WTC11 (cell line): ENCODE measurements at regions not wholly inside any gene's neighbourhood (a gene's known extent, or its start where the extent isn't known, plus 50 kb on each side); places are given as distances from the start of the nearest gene placed in this dataset.

Experiments used
- ATAC-seq: fragments of 200-7000 bp; cut with Tn5 transposase; 2 replicates; pipeline ENCODE4 v1.10.0; 2021; ENCODE audit warnings: mild to moderate bottlenecking, moderate library complexity
- CTCF ChIA-PET: fragments of 300-600 bp; sonication (Branson Sonifier 250); formaldehyde crosslinking; loops from one replicate; lab custom pipeline; 2021; ENCODE audit warnings: antibody characterized with exemption; lab: Charles Lee
- POLR2A ChIA-PET: fragments of 350-600 bp; sonication (Branson Sonifier 250); formaldehyde crosslinking; loops from one replicate; lab custom pipeline; 2021; ENCODE audit warnings: antibody characterized with exemption; lab: Charles Lee
- DNase-seq: peaks from one replicate; pipeline ENCODE4 v3.0.0; 2021; ENCODE audit warnings: low spot score
- H3K27ac Mint-ChIP-seq: 2 replicates; pipeline ENCODE4 v1.8.0; 2021; ENCODE audit warnings: mixed read lengths
- H3K27me3 Mint-ChIP-seq: 2 replicates; pipeline ENCODE4 v1.8.0; 2021; ENCODE audit warnings: low read depth, mild to moderate bottlenecking, moderate library complexity, mixed read lengths
- H3K36me3 Mint-ChIP-seq: 2 replicates; pipeline ENCODE4 v1.8.0; 2021; ENCODE audit warnings: mixed read lengths
- H3K4me1 Mint-ChIP-seq: 2 replicates; pipeline ENCODE4 v1.8.0; 2022; ENCODE audit warnings: mixed read lengths
- H3K4me3 Mint-ChIP-seq: 2 replicates; pipeline ENCODE4 v1.8.0; 2021; ENCODE audit warnings: mild to moderate bottlenecking, moderate library complexity, mixed read lengths
- H3K9me3 Mint-ChIP-seq: 2 replicates; pipeline ENCODE4 v1.8.0; 2021; ENCODE audit warnings: mixed read lengths
- EMX1 ChIP-seq: fragments of 250-450 bp; sonication (Bioruptor Pico); IDR thresholded peaks from 2 replicates; pipeline ENCODE4 v1.8.0; 2021; ENCODE audit warnings: mild to moderate bottlenecking
- ESRRA ChIP-seq: sonication (generic); formaldehyde crosslinking; IDR thresholded peaks from 2 replicates; pipeline ENCODE4 v1.8.1; 2022; ENCODE audit warnings: mild to moderate bottlenecking, missing genetic modification reagents, borderline replicate concordance
- KAT7 ChIP-seq: sonication (generic); formaldehyde crosslinking; IDR thresholded peaks from 2 replicates; pipeline ENCODE4 v1.8.1; 2023; ENCODE audit warnings: missing genetic modification reagents, mild to moderate bottlenecking, borderline replicate concordance
- MXD4 ChIP-seq: fragments of 250-450 bp; sonication (Bioruptor Pico); IDR thresholded peaks from 2 replicates; pipeline ENCODE4 v1.8.0; 2021; ENCODE audit warnings: mild to moderate bottlenecking, moderate library complexity, borderline replicate concordance
- MYBL2 ChIP-seq: sonication (generic); formaldehyde crosslinking; IDR thresholded peaks from 2 replicates; pipeline ENCODE4 v1.8.1; 2023; ENCODE audit warnings: mild to moderate bottlenecking, moderate library complexity, missing genetic modification reagents
- NFATC4 ChIP-seq: fragments of 250-450 bp; sonication (Bioruptor Pico); IDR thresholded peaks from 2 replicates; pipeline ENCODE4 v1.9.0; 2021; ENCODE audit warnings: mild to moderate bottlenecking
- NR3C1 ChIP-seq: sonication (generic); formaldehyde crosslinking; conservative IDR thresholded peaks from 2 replicates; pipeline ENCODE4 v1.8.1; 2023; ENCODE audit warnings: low read depth, mild to moderate bottlenecking, missing genetic modification reagents
- PRRX2 ChIP-seq: fragments of 250-450 bp; sonication (Bioruptor Pico); IDR thresholded peaks from 2 replicates; pipeline ENCODE4 v1.8.0; 2021; ENCODE audit warnings: mild to moderate bottlenecking
- SOX15 ChIP-seq: fragments of 250-450 bp; sonication (Bioruptor Pico); IDR thresholded peaks from 2 replicates; pipeline ENCODE4 v1.9.0; 2021; ENCODE audit warnings: mild to moderate bottlenecking
- TEAD4 ChIP-seq: sonication (generic); formaldehyde crosslinking; IDR thresholded peaks from 2 replicates; pipeline ENCODE4 v1.8.0; 2022; ENCODE audit warnings: mild to moderate bottlenecking, missing genetic modification reagents
- ZNF121 ChIP-seq: sonication (generic); formaldehyde crosslinking; IDR thresholded peaks from 2 replicates; pipeline ENCODE4 v1.8.0; 2023; ENCODE audit warnings: missing genetic modification reagents
- ZNF232 ChIP-seq: sonication (generic); formaldehyde crosslinking; IDR thresholded peaks from 2 replicates; pipeline ENCODE4 v1.8.0; 2022; ENCODE audit warnings: mild to moderate bottlenecking, missing genetic modification reagents
- ZNF317 ChIP-seq: sonication (generic); formaldehyde crosslinking; IDR thresholded peaks from 2 replicates; pipeline ENCODE4 v1.8.1; 2023; ENCODE audit warnings: low read depth, mild to moderate bottlenecking, moderate library complexity, missing genetic modification reagents, borderline replicate concordance
- ZNF396 ChIP-seq: fragments of 250-450 bp; sonication (Bioruptor Pico); IDR thresholded peaks from 2 replicates; pipeline ENCODE4 v1.8.0; 2021; ENCODE audit warnings: mild to moderate bottlenecking, moderate library complexity, borderline replicate concordance
- ZNF423 ChIP-seq: fragments of 250-450 bp; sonication (Bioruptor Pico); IDR thresholded peaks from 2 replicates; pipeline ENCODE4 v2.1.2; 2022; ENCODE audit warnings: mild to moderate bottlenecking, moderate library complexity
- TF ChIP-seq, protein P1 (sequence below): fragments of 250-450 bp; sonication (Bioruptor Pico); IDR thresholded peaks from 2 replicates; pipeline ENCODE4 v1.9.0; 2021; ENCODE audit warnings: mild to moderate bottlenecking
- TF ChIP-seq, protein P2 (sequence below): sonication (generic); formaldehyde crosslinking; IDR thresholded peaks from 2 replicates; pipeline ENCODE4 v1.8.0; 2022; ENCODE audit warnings: mild to moderate bottlenecking, missing genetic modification reagents
- TF ChIP-seq, protein P3 (sequence below): fragments of 250-450 bp; sonication (Bioruptor Pico); IDR thresholded peaks from 2 replicates; pipeline ENCODE4 v1.9.0; 2021; ENCODE audit warnings: mild to moderate bottlenecking, borderline replicate concordance
- TF ChIP-seq, protein P4 (sequence below): sonication (generic); formaldehyde crosslinking; IDR thresholded peaks from 2 replicates; pipeline ENCODE4 v1.8.1; 2023; ENCODE audit warnings: mild to moderate bottlenecking, missing genetic modification reagents, moderate library complexity
- TF ChIP-seq, protein P5 (sequence below): sonication (generic); formaldehyde crosslinking; IDR thresholded peaks from 2 replicates; pipeline ENCODE4 v1.8.1; 2023; ENCODE audit warnings: mild to moderate bottlenecking, missing genetic modification reagents
- TF ChIP-seq, protein P6 (sequence below): sonication (generic); formaldehyde crosslinking; conservative IDR thresholded peaks from 2 replicates; pipeline ENCODE4 v1.8.1; 2023; ENCODE audit warnings: mild to moderate bottlenecking, low read depth, missing genetic modification reagents, moderate library complexity
- TF ChIP-seq, protein P7 (sequence below): sonication (generic); formaldehyde crosslinking; IDR thresholded peaks from 2 replicates; pipeline ENCODE4 v1.8.1; 2022; ENCODE audit warnings: low read depth, mild to moderate bottlenecking, moderate library complexity, missing genetic modification reagents, borderline replicate concordance

DNA sequence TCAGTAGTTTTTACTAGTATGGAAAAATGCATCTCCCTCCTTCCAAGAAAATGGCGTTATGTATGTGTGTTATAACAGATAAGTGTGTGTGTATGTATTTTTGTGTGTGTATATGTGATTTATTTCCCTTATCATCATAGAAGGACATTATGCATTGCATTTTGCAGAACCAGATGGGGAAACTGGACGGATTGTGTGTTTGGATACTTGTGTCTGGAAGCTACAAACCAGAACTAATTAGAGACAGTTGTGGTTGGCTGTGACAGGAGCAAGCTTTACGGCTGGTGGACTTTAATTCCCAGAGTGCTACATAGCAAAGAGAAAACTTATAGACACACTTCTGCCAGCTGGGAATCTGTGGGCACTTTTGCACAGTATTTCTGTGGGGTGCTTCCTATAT is 162.5 kb downstream of the RWDD3 start:
- Mint-ChIP-seq H3K9me3 (peaks cover 28% of the 10 kb centered on the region), H3K27ac (no peak overlapping the region), H3K36me3 (peaks cover 6% of the 10 kb centered on the region), H3K27me3 (no peaks in the 10 kb centered on the region), H3K4me3 (no peak overlapping the region), H3K4me1 (peaks cover under 1% of the 10 kb centered on the region)
- CTCF ChIA-PET, result no interaction called here
- POLR2A ChIA-PET, result no interaction called here
- TF ChIP-seq ZNF396 (CRISPR knock-in tag) (no peak), NR3C1 (CRISPR knock-in tag) (no peak), ZNF423 (CRISPR knock-in tag) (no peak), ZNF317 (no peak), ZNF121 (CRISPR knock-in tag) (no peak), ESRRA (CRISPR knock-in tag) (no peak), MXD4 (CRISPR knock-in tag) (no peak), TEAD4 (CRISPR knock-in tag) (no peak), PRRX2 (CRISPR knock-in tag) (no peak), KAT7 (no peak), EMX1 (CRISPR knock-in tag) (no peak), NFATC4 (no peak)
- TF ChIP-seq, protein P1, sequence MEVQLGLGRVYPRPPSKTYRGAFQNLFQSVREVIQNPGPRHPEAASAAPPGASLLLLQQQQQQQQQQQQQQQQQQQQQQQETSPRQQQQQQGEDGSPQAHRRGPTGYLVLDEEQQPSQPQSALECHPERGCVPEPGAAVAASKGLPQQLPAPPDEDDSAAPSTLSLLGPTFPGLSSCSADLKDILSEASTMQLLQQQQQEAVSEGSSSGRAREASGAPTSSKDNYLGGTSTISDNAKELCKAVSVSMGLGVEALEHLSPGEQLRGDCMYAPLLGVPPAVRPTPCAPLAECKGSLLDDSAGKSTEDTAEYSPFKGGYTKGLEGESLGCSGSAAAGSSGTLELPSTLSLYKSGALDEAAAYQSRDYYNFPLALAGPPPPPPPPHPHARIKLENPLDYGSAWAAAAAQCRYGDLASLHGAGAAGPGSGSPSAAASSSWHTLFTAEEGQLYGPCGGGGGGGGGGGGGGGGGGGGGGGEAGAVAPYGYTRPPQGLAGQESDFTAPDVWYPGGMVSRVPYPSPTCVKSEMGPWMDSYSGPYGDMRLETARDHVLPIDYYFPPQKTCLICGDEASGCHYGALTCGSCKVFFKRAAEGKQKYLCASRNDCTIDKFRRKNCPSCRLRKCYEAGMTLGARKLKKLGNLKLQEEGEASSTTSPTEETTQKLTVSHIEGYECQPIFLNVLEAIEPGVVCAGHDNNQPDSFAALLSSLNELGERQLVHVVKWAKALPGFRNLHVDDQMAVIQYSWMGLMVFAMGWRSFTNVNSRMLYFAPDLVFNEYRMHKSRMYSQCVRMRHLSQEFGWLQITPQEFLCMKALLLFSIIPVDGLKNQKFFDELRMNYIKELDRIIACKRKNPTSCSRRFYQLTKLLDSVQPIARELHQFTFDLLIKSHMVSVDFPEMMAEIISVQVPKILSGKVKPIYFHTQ, result no peak
- TF ChIP-seq, protein P2, sequence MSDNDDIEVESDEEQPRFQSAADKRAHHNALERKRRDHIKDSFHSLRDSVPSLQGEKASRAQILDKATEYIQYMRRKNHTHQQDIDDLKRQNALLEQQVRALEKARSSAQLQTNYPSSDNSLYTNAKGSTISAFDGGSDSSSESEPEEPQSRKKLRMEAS (CRISPR knock-in tag), result no peak
- TF ChIP-seq, protein P3, sequence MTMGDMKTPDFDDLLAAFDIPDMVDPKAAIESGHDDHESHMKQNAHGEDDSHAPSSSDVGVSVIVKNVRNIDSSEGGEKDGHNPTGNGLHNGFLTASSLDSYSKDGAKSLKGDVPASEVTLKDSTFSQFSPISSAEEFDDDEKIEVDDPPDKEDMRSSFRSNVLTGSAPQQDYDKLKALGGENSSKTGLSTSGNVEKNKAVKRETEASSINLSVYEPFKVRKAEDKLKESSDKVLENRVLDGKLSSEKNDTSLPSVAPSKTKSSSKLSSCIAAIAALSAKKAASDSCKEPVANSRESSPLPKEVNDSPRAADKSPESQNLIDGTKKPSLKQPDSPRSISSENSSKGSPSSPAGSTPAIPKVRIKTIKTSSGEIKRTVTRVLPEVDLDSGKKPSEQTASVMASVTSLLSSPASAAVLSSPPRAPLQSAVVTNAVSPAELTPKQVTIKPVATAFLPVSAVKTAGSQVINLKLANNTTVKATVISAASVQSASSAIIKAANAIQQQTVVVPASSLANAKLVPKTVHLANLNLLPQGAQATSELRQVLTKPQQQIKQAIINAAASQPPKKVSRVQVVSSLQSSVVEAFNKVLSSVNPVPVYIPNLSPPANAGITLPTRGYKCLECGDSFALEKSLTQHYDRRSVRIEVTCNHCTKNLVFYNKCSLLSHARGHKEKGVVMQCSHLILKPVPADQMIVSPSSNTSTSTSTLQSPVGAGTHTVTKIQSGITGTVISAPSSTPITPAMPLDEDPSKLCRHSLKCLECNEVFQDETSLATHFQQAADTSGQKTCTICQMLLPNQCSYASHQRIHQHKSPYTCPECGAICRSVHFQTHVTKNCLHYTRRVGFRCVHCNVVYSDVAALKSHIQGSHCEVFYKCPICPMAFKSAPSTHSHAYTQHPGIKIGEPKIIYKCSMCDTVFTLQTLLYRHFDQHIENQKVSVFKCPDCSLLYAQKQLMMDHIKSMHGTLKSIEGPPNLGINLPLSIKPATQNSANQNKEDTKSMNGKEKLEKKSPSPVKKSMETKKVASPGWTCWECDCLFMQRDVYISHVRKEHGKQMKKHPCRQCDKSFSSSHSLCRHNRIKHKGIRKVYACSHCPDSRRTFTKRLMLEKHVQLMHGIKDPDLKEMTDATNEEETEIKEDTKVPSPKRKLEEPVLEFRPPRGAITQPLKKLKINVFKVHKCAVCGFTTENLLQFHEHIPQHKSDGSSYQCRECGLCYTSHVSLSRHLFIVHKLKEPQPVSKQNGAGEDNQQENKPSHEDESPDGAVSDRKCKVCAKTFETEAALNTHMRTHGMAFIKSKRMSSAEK (CRISPR knock-in tag), result no peak
- TF ChIP-seq, protein P4, sequence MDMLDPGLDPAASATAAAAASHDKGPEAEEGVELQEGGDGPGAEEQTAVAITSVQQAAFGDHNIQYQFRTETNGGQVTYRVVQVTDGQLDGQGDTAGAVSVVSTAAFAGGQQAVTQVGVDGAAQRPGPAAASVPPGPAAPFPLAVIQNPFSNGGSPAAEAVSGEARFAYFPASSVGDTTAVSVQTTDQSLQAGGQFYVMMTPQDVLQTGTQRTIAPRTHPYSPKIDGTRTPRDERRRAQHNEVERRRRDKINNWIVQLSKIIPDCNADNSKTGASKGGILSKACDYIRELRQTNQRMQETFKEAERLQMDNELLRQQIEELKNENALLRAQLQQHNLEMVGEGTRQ, result no peak
- no peak for DNase-seq
- no peak for ATAC-seq

DNA sequence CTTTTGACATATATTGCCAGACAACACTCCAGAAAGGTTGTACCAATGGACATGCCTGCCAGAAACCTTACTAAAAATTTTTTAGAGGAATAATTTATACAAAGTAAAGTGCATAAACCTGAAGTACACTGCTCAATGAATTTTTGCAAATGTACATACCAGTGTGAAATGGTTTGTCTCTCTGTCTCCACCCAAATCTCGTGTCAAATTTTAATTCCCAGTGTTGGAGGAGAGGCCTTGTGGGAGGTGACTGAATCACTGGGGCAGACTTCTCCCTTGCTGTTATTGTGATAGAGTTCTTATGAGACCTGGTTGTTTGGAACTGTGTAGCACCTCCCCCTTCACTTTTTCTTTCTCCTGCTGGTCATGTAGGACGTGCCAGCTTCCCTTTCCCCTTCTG is 168.8 kb downstream of the RWDD3 start:
- peaks cover 28% of the 10 kb centered on the region for H3K4me1 Mint-ChIP-seq
- CTCF ChIA-PET, result no interaction called here
- peaks cover 39% of the 10 kb centered on the region for H3K36me3 Mint-ChIP-seq
- POLR2A ChIA-PET, result no interaction called here
- H3K9me3 Mint-ChIP-seq, result peaks cover 54% of the 10 kb centered on the region
- no peaks in the 10 kb centered on the region for H3K27me3 Mint-ChIP-seq
- DNase-seq (no peak), ATAC-seq (no peak)
- H3K4me3 Mint-ChIP-seq, result no peak overlapping the region
- no peak overlapping the region for H3K27ac Mint-ChIP-seq
- TF ChIP-seq, protein P5, sequence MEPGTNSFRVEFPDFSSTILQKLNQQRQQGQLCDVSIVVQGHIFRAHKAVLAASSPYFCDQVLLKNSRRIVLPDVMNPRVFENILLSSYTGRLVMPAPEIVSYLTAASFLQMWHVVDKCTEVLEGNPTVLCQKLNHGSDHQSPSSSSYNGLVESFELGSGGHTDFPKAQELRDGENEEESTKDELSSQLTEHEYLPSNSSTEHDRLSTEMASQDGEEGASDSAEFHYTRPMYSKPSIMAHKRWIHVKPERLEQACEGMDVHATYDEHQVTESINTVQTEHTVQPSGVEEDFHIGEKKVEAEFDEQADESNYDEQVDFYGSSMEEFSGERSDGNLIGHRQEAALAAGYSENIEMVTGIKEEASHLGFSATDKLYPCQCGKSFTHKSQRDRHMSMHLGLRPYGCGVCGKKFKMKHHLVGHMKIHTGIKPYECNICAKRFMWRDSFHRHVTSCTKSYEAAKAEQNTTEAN, result no peak
- TF ChIP-seq, protein P6, sequence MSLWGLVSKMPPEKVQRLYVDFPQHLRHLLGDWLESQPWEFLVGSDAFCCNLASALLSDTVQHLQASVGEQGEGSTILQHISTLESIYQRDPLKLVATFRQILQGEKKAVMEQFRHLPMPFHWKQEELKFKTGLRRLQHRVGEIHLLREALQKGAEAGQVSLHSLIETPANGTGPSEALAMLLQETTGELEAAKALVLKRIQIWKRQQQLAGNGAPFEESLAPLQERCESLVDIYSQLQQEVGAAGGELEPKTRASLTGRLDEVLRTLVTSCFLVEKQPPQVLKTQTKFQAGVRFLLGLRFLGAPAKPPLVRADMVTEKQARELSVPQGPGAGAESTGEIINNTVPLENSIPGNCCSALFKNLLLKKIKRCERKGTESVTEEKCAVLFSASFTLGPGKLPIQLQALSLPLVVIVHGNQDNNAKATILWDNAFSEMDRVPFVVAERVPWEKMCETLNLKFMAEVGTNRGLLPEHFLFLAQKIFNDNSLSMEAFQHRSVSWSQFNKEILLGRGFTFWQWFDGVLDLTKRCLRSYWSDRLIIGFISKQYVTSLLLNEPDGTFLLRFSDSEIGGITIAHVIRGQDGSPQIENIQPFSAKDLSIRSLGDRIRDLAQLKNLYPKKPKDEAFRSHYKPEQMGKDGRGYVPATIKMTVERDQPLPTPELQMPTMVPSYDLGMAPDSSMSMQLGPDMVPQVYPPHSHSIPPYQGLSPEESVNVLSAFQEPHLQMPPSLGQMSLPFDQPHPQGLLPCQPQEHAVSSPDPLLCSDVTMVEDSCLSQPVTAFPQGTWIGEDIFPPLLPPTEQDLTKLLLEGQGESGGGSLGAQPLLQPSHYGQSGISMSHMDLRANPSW (CRISPR knock-in tag), result no peak
- TF ChIP-seq ZNF232 (CRISPR knock-in tag) (no peak), MYBL2 (CRISPR knock-in tag) (no peak), SOX15 (no peak)
- TF ChIP-seq, protein P7, sequence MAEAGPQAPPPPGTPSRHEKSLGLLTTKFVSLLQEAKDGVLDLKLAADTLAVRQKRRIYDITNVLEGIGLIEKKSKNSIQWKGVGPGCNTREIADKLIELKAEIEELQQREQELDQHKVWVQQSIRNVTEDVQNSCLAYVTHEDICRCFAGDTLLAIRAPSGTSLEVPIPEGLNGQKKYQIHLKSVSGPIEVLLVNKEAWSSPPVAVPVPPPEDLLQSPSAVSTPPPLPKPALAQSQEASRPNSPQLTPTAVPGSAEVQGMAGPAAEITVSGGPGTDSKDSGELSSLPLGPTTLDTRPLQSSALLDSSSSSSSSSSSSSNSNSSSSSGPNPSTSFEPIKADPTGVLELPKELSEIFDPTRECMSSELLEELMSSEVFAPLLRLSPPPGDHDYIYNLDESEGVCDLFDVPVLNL, result no peak
